ENCODE measurements at regions not wholly inside any gene's neighbourhood (a gene's known extent, or its start where the extent isn't known, plus 50 kb on each side); places are given as distances from the start of the nearest gene placed in this dataset.

DNA sequence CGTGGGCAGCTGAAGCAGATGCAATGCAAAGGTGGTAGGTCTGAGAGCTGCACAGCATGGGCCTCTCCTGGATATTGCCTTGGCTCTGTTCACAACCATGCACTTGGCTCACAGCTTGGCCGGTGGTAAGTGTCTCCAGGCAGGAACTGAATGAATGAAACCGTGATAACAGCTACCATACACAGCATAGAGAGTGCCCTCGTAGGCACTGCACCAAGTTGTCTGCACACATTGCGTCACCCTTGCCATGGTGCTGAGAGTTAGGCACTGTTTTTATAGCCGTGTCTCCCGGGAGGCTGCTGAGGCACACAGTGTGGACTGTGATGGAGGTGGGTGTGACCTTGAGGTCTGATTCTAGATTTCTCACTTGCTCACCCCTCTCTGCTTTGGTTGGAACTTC is 157.6 kb upstream of the VASH1 start:
- no peak for DNase-seq (ENCODE audit: low read depth in 3 of 3)

DNA sequence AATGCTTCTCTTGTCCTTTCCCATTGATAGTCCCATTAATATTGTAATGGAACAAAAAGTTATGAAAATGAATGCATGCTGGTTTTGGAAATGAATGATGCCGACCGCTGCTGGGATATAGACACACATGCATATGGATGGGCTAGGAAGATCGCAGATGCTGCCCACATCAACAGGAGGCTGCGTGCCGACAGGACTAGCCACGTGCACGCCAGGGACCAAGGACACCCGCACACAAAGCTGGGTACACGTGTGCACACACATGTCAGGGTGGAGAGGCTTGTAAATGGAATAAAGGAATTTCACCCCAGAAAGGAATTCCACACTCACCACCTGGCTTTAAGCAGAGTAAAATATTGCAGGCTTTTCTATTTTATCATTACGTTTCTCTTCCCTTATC is 153.8 kb upstream of the VASH1 start:
- DNase-seq (ENCODE audit: low read depth in 3 of 3), result no peak

- no peak for DNase-seq (ENCODE audit: low read depth in 3 of 3)
These were observed 148.6 kb upstream of the VASH1 start for GRCh38 chr14:76612654-76613053.

- no peak for DNase-seq (ENCODE audit: low read depth in 3 of 3)
These were observed 147.7 kb upstream of the VASH1 start for GRCh38 chr14:76613616-76614015.

DNA sequence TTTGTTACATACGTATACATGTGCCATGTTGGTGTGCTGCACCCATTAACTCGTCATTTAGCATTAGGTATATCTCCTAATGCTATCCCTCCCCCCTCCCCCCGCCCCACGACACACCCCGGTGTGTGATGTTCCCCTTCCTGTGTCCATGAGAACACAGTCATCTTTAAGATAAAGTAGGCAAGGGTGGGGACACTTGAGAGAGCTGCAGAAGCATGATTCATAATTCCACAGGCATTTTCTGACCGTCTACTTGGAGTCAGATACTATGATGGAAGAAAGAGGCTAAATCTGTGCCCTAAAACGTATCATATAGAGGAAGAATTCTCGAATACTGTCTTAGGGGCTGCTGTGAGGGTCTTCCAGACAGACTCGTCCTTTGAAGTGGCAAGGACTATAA is 145.9 kb upstream of the VASH1 start:
- DNase-seq (ENCODE audit: low read depth in 3 of 3), result no peak

GRCh38 chr14:76617440-76617839 is 143.8 kb upstream of the VASH1 start:
- no peak for DNase-seq (ENCODE audit: low read depth in 3 of 3)

- DNase-seq (ENCODE audit: low read depth in 3 of 3), result no peak
These were observed 124.7 kb upstream of the VASH1 start for GRCh38 chr14:76636602-76637001.

GRCh38 chr14:76638841-76639240 is 122.4 kb upstream of the VASH1 start:
- DNase-seq (ENCODE audit: low read depth in 3 of 3), result no peak

DNA sequence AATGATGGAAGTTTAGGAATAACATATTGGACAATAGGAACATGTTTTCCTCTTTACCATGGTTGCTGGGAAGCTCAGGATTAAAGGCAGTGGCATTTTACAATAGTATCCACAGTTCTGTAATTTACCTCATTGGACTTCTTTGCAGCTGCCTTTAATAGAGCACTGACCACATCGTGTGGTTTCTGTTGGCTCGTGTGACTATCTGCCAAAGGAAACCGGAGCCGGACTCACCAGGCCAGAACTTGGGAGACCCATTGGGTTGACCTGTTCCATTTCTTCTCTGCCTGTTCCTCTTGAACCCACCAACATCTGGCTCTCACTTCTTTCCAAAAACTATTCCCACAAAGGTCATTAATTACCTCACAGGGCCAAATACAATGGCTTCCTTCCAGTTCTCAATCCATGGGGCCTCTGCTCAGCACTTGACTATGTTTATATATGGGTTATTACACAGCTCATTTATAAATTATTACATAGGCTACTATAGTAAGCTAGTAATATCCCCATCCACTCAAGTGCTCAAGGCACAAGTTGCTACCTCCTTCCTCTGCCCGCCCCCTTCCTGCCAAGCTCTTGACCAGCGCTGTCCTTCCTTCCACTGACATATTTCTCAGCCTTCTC is 121.5 kb upstream of the VASH1 start:
- no peak for DNase-seq (ENCODE audit: low read depth in 3 of 3)

DNA sequence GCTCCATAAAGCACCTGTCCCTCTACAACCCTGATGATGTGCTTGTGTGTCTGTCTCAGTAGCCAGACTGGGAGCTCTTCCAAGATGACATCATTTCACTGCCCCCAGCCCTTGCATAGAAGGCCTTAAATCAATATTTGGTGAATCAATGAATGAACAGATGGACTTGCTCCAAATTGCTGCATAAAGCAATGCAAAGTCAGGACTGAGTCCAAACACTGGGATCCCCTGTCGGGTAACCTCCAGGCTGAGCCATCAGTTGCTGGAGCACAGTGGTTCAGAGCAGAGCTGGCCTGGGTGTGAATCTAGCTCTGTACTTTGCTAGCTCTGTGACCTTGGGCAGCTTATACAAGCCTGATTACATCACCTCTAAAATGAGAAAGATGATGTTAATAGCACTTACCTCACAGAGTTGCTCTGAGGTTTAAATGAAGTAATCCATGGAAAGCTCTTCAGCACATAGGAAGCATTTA is 120.3 kb upstream of the VASH1 start:
- no peak for DNase-seq (ENCODE audit: low read depth in 3 of 3)

DNA sequence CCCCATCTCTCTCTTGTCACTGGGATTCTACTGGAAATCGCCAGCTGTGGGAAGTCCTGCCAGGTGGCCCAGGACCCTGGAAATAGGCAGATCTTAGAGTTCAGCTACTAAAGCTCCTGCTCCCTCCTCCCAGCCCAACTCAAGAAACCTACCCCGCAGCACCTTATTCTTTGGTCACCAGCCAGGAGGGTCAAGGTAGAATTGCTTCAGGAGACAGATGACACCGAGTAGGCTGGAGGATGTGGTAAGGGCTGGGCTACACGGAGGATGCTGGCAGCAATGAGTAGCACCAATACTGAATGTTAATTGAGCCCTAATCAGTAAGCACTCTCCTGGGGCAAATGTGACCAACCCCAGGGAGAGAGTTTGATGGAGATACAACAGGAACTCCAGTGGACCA is 119.7 kb upstream of the VASH1 start:
- no peak for DNase-seq (ENCODE audit: low read depth in 3 of 3)

- DNase-seq (ENCODE audit: low read depth in 3 of 3), result no peak
These were observed 117.4 kb upstream of the VASH1 start for GRCh38 chr14:76643887-76644286.

DNA sequence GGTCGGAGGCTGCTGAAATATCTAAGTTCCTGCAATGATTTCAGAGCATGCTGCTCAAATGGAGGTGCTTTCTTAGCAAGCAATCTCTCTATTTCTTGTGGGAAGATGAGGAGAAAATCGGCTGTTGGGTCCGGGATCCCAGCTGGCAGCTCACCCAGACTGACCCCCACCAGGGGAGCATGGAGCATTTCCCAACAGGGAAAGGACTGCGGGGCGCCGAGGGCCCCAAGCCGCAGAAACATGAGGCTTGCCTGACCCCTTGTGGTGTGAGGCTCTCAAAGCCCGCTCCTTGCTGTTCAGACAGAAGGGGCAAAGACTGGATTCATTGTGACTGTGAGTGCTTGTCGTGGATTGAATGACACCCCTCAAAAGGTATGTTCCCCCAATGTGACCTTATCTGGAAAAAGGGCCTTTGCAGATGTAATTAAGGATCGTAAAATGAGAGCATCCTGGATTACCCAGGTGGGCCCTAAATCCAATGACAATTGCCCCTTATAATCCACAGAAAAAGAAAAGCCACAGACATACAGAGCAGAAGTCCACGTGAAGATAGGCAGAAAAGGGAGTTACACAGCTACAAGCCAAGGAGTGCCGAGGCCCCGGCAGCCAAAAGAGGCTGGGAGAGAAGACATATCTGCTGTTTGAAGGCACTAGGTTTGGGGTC is 116.3 kb upstream of the VASH1 start:
- DNase-seq (ENCODE audit: low read depth in 3 of 3), result peak in 1 of 3 experiments; percentile 8

GRCh38 chr14:76647697-76648298 is 113.5 kb upstream of the VASH1 start:
- no peak for DNase-seq (ENCODE audit: low read depth in 3 of 3)

- no peak for DNase-seq (ENCODE audit: low read depth in 3 of 3)
These were observed 109.7 kb upstream of the VASH1 start for GRCh38 chr14:76651410-76652055.

- DNase-seq (ENCODE audit: low read depth in 3 of 3), result no peak
These were observed 107.2 kb upstream of the VASH1 start for GRCh38 chr14:76653875-76654572.

DNA sequence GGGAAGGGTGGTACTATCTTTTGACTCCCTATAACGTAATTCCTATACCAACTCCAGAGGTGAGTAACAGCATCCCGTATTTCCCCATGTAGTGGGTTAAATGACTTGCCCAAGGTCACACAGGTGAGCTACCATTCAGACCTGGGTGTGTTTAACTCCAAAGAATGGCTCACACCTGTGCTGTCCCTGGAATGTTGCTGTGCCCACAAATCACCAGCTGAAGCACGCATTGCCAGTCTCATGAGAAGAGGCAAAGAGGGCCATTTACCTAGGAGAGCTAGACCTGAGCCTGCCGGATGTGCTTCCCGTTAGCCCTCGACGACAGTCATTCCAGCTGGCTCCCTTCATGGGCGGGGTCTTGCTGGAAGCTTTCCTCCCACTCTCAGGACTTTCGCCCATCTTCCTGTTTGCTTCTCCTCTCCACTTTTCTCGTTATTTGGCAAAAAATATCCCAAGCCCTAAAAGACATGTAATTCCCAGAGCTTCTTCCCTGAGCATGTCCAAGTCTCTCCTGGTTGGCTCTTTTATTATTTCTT is 106.6 kb upstream of the VASH1 start:
- DNase-seq (ENCODE audit: low read depth in 3 of 3), result no peak

DNA sequence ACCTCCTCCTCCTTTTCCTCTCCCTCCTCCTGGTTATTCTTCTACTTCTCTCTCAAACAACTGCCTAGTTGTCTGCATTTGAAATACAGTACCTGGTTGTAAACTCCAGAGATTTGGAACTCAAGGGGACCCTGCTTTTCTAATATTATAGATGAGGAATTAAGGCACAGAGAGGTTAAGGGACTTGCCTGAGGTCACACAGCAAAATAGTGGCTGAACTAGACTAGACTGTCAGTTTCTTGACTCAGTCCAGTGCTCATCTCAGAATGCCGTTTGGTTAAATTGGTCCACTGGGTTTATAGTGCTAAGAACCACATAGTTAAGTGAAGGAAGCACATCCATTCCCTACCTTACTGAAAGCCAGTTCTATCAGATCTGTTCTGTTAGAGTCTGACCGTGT is 105.9 kb upstream of the VASH1 start:
- DNase-seq (ENCODE audit: low read depth in 3 of 3), result no peak

GRCh38 chr14:76656592-76656991 is 104.7 kb upstream of the VASH1 start:
- no peak for DNase-seq (ENCODE audit: low read depth in 3 of 3)

- DNase-seq (ENCODE audit: low read depth in 3 of 3), result no peak
These were observed 103.9 kb upstream of the VASH1 start for GRCh38 chr14:76657404-76657803.

GRCh38 chr14:76657846-76658245 is 103.4 kb upstream of the VASH1 start:
- DNase-seq (ENCODE audit: low read depth in 3 of 3), result no peak

GRCh38 chr14:76662580-76662979 is 98.7 kb upstream of the VASH1 start:
- DNase-seq (ENCODE audit: low read depth in 3 of 3), result no peak
